HG02943 (cell line): ENCODE measurements at regions not wholly inside any gene's neighbourhood (a gene's known extent, or its start where the extent isn't known, plus 50 kb on each side); places are given as distances from the start of the nearest gene placed in this dataset.

Source experiments
- ATAC-seq: cut with Tn5 transposase; IDR thresholded peaks from one replicate; pipeline ENCODE4 v1.9.1; 2021; ENCODE audit warnings: mild to moderate bottlenecking, low read depth, moderate library complexity; ENCODE audit not compliant: unreplicated experiment

- ATAC-seq = no peak
Observed at GRCh38 chr6:80403365-80403764, 296.9 kb downstream of the BCKDHB start.

DNA sequence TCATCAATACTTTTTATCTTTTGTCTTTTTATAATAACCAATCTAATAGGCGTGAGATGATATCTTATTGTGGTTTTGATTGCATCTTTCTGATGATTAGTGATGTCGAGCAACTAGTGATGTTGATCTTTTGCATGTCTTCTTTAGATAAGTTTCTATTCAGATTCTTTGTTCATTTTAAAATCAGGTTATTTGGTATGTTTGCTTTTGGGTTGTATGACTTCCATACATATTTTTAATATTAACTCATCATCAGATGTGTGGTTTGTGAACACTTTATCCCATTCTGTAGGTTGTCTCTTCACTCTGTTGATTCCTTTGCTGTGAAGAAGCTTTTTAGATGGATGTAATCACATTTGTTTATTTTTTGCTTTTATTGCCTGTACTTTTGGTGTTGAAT, 295.8 kb downstream of the BCKDHB start:
- ATAC-seq = no peak
